ENCODE measurements at regions not wholly inside any gene's neighbourhood (a gene's known extent, or its start where the extent isn't known, plus 50 kb on each side); places are given as distances from the start of the nearest gene placed in this dataset.

DNA sequence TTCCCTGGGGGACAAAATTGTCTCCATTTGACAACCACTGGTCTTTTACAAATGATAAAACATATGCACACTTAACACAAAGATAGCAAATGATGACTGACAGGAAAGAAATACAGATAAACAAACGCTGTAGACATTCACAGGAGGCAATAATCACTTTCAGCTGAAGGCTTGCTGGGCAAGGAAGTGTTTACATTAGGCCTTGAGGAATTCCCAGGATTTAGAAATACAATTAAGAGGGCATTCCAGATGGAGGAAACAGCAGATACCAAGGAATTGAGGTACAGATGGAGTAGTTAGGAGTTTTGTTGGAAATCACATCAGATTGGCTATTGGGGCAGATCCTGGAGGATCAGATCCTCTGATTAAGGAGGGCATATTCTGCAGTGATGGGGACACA, 93.9 kb downstream of the DYRK2 start:
- no peak overlapping the region for H3K4me3 ChIP-seq (ENCODE audit: low read depth, poor library complexity, severe bottlenecking)
- intact Hi-C loops (cut with DNase I; ENCODE audit: low total_unique reads), result no loop called here
- no peak for TF ChIP-seq CTCF (IDR thresholded peaks at IDR 0.05)
- no peak for TF ChIP-seq POLR2A (IDR thresholded peaks at IDR 0.05)
- DNase-seq (ENCODE audit: low spot score in 2 of 2), result no peak
- 61 to 77% methylated on average over 1 of the region's 1 CpG for WGBS, 2 donors

GRCh38 chr12:67747869-67748742, 99.6 kb downstream of the DYRK2 start:
- no peak overlapping the region for H3K4me3 ChIP-seq (ENCODE audit: low read depth, poor library complexity, severe bottlenecking)
- 89 to 92% methylated on average over 2 of the region's 2 CpGs for WGBS, 2 donors

DNA sequence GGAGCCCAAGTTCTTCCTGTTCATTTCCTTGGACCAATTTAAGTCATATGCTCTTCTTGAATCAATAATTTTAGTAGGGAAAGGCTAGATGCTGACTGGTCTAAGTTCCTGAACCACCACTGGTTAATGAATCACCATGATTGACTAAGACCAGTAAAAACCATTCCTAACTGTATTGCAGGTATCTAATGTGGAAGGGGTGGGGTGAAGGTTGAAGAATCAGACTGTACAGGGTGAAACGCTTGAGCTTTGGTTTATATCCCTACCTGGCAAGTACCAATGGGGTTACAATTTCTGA, 100.1 kb downstream of the DYRK2 start:
- DNase-seq (ENCODE audit: low spot score in 2 of 2), result no peak
- no peak overlapping the region for H3K4me3 ChIP-seq (ENCODE audit: low read depth, poor library complexity, severe bottlenecking)
- WGBS, 2 donors, result 86 to 100% methylated on average over 1 of the region's 1 CpG
- intact Hi-C loops (cut with DNase I; ENCODE audit: low total_unique reads), result no loop called here
- TF ChIP-seq POLR2A (IDR thresholded peaks at IDR 0.05) (no peak), CTCF (IDR thresholded peaks at IDR 0.05) (no peak)

More at GRCh38 chr12:67747869-67748742, 99.6 kb downstream of the DYRK2 start:
- no peak for DNase-seq (ENCODE audit: low spot score in 2 of 2)
- intact Hi-C loops (cut with DNase I; ENCODE audit: low total_unique reads), result no loop called here
- no peak for TF ChIP-seq POLR2A (IDR thresholded peaks at IDR 0.05)
- TF ChIP-seq CTCF (IDR thresholded peaks at IDR 0.05), result no peak

DNA sequence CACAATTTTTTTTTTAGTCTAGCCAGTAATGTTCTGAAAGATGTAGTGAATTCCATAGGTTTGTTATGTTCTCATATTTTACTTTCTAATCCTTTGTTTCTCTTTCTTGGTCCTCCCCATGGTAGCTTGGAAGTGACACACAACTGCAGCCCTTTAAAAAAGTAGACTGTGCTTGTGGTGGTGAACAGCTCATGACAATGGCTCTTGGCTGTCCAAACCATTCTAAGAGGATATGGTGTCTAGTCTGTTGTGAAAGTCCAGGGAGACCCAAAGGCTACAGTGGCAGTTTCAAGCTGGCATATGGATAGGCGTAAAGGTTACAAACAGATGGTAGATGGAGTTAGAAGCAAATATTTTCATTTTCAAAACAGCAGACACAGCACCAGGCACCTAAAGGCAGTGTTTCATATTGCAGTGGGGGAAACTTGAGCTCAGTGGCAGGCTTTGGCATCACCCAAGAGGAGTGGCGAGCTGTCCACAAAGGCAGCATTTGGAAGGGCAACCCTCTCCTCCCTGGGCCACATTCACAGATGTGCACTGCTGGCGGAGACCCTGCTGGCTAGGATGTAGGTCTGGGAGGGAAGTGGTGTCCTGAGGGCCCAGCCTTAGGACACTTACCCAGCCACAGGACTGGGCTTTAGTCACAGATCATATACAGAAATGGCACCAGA, 102.1 kb downstream of the DYRK2 start:
- TF ChIP-seq CTCF (IDR thresholded peaks at IDR 0.05), result no peak
- no peak for TF ChIP-seq POLR2A (IDR thresholded peaks at IDR 0.05)
- H3K4me3 ChIP-seq (ENCODE audit: low read depth, poor library complexity, severe bottlenecking), result no peak overlapping the region
- WGBS, 2 donors, result 92 to 93% methylated on average over 3 of the region's 3 CpGs
- intact Hi-C loops (cut with DNase I; ENCODE audit: low total_unique reads), result no loop called here
- DNase-seq (ENCODE audit: low spot score in 2 of 2), result no peak

GRCh38 chr12:67751381-67751928, 102.9 kb downstream of the DYRK2 start:
- no peak overlapping the region for H3K4me3 ChIP-seq (ENCODE audit: low read depth, poor library complexity, severe bottlenecking)
- no peak for DNase-seq (ENCODE audit: low spot score in 2 of 2)
- TF ChIP-seq CTCF (IDR thresholded peaks at IDR 0.05) (no peak), POLR2A (IDR thresholded peaks at IDR 0.05) (no peak)
- intact Hi-C loops (cut with DNase I; ENCODE audit: low total_unique reads), result no loop called here
- WGBS, 2 donors, result 70 to 71% methylated on average over 6 of the region's 6 CpGs
